NCI-H2196 treated with DMSO at 0.1 percent for 48 hours (cell line): ENCODE measurements at regions not wholly inside any gene's neighbourhood (a gene's known extent, or its start where the extent isn't known, plus 50 kb on each side); places are given as distances from the start of the nearest gene placed in this dataset.

Experiments
- DNase-seq: peaks from one replicate; lab custom pipeline; 2025; ENCODE audit not compliant: unreplicated experiment; lab: John Stamatoyannopoulos, UW

DNA sequence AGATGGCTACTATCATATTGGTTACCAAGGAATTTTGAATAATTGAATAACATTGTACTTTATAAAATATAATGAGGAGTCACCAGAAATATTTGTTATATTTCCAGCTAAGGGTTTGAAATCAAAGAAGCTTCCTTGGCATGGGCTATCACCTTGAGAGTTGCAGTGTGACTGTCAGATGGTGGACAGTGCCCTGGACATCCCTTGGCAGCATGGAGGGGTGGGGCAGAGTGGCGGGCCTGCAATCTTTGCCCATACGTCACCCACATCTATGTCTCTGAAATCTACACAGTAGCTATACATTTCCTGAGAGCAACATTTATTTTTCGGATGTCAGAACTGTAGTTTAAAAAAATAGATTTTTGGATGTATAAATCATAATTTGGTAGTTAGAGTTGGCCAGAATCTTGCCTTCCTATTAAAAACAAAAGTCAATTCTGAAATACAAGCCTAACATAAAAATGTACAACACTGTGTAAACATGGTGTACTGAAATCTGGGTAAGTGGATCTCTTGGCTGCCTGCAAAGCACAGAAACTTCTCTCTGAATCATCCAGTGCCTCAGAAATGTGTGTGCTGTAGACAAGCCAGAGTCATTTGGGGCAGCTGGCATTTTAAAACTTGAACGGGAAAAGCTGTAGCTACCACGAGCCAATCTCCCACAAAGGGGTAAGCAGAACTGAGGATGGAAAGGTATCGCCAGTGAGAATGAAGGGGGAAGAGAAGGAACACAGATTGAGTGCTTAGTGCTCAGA is 124.2 kb upstream of the ARHGAP28 start:
- DNase-seq = no peak

DNA sequence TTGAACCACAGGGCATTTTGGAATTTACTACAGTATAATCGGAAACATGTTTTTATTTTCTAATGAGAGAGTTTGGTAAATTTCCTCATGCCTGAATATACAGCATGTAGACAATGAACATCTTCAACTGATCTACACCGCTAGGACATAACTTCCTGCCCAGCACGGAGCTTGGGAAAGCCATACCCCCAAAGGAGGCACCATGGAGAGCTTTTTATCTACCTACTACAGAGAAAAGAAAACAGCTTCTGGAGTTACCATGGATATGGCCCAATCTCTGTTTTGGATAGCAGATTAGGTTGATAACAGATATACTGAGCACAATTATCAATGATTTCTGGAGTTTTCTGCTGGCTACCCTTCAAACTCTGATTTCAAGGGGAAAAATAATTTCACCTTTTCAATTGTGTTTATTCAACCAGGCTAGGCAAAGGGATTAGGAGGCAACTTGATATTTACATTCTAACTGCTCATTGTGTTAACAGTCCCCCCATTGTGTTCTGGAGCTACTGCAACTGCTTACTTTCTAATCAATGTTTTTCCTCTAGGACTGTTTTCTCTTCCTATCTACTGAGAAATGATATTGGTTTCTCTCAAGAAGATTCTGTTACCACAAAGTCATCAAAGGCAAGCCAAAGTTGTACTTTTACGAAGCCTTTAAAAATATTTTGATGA is 123.0 kb upstream of the ARHGAP28 start:
- DNase-seq = no peak

DNA sequence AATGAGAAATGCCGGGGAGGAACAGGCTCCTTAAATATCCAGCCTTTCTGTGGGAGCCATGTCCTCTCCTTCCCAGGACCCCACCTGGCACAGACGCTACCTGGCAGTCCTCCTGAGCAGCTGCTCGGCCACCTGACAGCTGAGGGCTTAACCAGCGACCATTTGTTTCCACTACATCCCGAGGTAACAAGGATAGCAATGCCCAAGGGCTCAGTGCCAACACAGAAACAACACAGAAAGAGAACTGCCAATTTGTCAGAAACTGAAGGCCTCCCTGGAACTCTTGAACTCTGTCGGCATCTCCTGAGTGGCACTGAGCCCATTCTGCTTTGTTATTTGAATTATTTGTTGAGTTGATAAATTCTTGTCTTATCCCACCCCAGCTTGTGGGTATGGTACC is 122.2 kb upstream of the ARHGAP28 start:
- no peak for DNase-seq

GRCh38 chr18:6609666-6610264 is 119.8 kb upstream of the ARHGAP28 start:
- DNase-seq = no peak

DNA sequence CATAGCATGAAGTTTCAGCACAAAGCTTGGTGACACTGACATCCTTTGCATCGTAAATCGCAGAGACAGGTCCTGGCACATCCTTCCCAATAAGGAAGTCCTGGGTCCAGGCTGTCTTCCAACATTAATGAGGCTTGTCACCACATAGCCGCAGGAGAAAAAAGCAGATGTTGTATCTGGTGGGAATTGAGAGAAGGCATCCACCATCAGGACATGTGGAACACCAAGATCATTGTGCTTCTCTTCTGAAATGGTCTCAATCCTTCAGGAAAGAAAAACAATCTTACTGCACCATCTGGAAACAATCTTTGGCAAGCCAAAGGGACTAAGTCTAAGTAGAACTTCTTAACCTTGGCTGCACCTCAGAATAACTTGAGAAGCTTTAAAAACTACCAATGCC is 119.0 kb upstream of the ARHGAP28 start:
- DNase-seq = no peak

GRCh38 chr18:6613581-6613980 is 115.9 kb upstream of the ARHGAP28 start:
- DNase-seq = no peak

DNA sequence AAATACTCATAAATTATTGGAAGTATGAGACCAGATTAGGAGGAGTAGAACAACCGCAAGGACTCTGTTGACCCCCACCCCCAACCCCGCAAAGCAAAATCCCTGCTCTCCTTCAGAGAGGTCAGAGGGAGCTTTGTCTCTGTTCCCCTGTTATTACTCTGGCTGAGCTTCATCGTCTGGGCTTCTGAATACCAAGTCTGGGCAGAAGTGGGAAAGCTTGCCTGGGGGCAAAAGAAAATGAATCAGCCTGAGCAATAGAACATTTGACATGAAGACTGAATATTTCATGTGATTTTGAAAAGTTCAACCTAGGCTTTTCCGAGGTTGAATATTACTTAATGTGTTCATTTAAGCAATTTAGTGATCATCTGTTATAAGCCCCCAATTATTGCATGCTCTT is 114.6 kb upstream of the ARHGAP28 start:
- DNase-seq = no peak

DNA sequence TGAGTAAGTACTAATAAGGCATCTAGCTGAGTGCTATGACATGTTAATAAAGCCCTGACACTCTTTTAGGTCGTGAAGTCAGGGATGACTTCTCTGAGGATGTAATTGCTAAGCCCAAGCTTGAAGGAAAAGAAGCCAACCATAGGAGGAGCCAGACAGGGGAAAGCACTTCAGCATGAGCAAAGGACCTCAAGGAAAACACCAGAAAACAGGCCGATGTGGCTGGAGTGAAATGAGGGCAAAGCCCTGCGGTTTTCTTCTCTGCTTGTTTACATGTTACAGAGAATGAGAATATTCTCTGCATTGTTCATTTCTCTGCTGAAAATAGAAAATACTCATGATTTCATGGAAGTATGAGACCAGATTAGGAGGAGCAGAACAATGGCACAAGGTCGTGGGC is 112.5 kb upstream of the ARHGAP28 start:
- no peak for DNase-seq

- DNase-seq = no peak
Observed at GRCh38 chr18:6621437-6621836, 108.1 kb upstream of the ARHGAP28 start.

- no peak for DNase-seq
Observed at GRCh38 chr18:6623278-6623677, 106.2 kb upstream of the ARHGAP28 start.

GRCh38 chr18:6624271-6624660 is 105.2 kb upstream of the ARHGAP28 start:
- no peak for DNase-seq

- no peak for DNase-seq
Observed at GRCh38 chr18:6624661-6625311, 104.7 kb upstream of the ARHGAP28 start.

- DNase-seq = no peak
Observed at GRCh38 chr18:6625481-6625880, 104.0 kb upstream of the ARHGAP28 start.

DNA sequence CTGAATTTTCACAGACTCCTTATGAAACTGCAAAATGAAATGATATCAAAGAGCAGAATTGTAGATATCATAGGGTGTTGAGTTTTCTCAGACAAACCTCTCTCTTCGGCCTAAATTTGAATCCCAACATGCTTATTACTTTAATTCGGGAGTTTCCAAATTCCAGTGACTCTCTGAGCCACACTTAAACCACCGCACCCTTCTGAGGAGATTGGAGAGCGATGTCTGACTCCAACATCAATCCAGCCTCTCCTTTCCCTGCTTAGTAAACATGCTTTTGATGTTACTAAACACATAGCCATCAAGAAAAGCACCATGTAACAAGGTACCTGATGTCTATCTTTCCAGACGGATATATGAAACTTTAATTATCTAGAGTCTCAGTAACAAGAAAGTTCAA is 103.1 kb upstream of the ARHGAP28 start:
- no peak for DNase-seq

DNA sequence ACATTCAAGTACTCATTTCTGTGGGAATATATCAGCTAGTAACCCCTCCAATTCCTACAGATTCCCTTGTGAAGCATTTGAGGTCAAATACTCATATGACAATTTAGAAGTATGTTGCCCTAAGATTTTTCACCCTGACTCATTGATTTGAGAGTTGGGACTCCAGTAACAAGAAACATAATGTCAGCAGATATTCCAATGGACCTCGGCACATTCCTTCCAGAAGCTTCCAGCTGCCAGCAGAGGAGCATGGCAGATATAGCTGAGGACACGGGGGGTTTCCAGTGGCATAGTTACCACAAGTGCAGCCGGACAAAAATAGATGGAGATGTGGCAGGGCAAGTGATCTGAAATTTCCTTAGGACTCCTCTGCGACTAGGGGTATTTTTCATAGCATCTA is 101.9 kb upstream of the ARHGAP28 start:
- no peak for DNase-seq

DNA sequence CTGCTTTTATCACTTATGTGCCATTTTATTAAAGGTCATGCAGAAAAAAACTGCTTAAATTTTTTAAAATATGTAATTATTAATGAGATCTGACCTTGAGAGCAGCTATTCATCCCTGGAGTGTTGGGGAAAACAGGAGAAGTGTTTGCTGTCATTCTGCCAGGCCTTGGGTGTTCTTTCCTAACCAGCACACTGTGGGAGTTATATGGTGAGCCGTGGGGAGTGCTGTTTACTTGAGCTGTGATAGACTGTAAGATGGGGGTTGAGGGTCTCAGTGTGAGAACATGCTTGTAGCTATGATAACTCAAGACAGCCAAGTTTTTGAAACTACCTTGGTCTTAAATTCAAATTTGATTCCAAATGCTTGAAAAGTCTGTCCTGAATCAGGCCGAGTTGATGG is 101.3 kb upstream of the ARHGAP28 start:
- no peak for DNase-seq

DNA sequence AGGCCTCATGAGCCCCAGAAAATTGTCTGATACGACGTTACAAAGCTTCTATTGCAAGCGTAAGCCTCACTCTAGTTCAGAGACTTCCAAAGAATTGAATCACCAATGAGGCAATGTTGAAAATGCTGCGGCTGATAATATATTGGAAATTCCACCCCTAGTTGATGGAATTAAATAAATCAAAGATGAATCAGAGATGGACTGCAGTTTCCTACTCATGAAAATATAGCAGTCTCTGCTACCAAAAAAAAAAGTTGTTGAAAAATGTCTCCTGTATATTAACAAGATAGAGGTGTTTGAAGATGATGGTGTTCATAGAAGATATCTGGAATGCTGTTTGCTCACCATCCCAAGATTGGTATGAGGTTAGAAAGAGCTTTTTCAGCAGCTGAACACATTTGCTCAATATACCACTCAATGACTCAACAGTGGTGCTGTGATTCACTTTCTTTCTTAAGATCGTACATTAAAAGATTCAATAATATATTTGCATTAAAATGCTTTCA is 99.8 kb upstream of the ARHGAP28 start:
- no peak for DNase-seq

GRCh38 chr18:6633310-6633709 is 96.2 kb upstream of the ARHGAP28 start:
- DNase-seq = no peak

GRCh38 chr18:6636091-6636490 is 93.4 kb upstream of the ARHGAP28 start:
- no peak for DNase-seq

DNA sequence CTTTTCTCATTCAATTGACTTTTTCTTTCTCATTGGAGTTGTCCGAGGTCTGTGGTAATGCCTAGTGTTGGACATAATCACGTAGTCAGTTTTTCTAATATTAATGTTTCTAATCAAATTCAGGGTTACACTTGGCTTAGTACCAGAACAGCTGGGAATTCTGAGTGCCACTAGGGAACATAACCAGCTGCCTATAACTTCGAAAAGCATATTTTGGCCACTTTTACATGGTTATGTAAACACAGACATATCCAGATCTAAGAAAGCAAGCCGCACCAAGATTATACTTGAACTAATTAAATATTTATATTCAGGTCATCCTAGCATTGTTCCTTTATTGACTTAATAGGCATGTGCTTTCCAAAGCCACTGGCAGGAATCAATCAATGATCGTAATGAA is 91.1 kb upstream of the ARHGAP28 start:
- DNase-seq = no peak

DNA sequence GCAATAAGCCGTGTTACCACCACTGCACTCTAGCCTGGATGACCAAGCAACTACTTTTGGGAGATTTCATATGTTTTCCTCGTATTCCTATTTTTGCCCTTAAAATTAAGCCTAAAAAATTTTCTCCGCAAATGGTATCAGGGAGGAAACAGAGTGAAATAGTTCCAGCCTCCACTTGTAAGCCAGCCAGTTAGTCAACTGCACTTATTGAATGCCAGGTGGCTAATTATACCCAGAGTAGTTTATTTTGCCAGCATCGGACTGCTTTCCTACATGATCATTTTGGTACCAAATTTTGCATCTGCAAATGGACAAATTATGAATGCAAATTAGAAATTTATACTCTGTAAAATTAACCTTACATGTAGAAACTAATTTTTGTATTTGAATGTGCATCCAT is 90.2 kb upstream of the ARHGAP28 start:
- DNase-seq = no peak
